OCI-LY7 (cell line): ENCODE measurements at regions not wholly inside any gene's neighbourhood (a gene's known extent, or its start where the extent isn't known, plus 50 kb on each side); places are given as distances from the start of the nearest gene placed in this dataset.

Source experiments
- BruUV-seq: library from RNA; stranded (reverse); fragments of 400-500 nt; replicated peaks from 2 replicates; lab custom pipeline; 2021; lab: Mats Ljungman, UMichigan
- CTCF ChIA-PET: fragments of 300-600 bp; sonication (Branson Sonifier 250); formaldehyde crosslinking; loops from one replicate; lab custom pipeline; 2022; ENCODE audit warnings: antibody characterized with exemption; ENCODE audit not compliant: unreplicated experiment; lab: Charles Lee
- POLR2A ChIA-PET: fragments of 300-600 bp; sonication (Branson Sonifier 250); formaldehyde crosslinking; loops from one replicate; lab custom pipeline; 2022; ENCODE audit warnings: antibody characterized with exemption; lab: Charles Lee
- DNase-seq: peaks from one replicate; pipeline ENCODE4 v3.0.0-alpha.2; 2015; ENCODE audit warnings: low spot score
- H2AFZ ChIP-seq: fragments of 200-600 bp; sonication (generic), shearing (Covaris generic); 2 replicates; pipeline ENCODE4 v1.6.1; 2014; ENCODE audit warnings: mild to moderate bottlenecking, antibody characterized with exemption, low read length, moderate library complexity
- H3K27ac ChIP-seq: fragments of 200-600 bp; sonication (generic); 2 replicates; pipeline ENCODE4 v1.5.1; 2014; ENCODE audit warnings: mixed run types, low read depth, mild to moderate bottlenecking, moderate library complexity, low read length, inconsistent platforms; ENCODE audit not compliant: poor library complexity, severe bottlenecking
- H3K36me3 ChIP-seq: fragments of 200-600 bp; sonication (generic); 2 replicates; pipeline ENCODE4 v1.6.1; 2014; ENCODE audit warnings: mild to moderate bottlenecking, antibody characterized with exemption, low read length, moderate library complexity, mixed read lengths; ENCODE audit not compliant: insufficient read depth
- H3K4me1 ChIP-seq: fragments of 200-600 bp; sonication (generic); 2 replicates; pipeline ENCODE4 v1.5.1; 2014; ENCODE audit warnings: mild to moderate bottlenecking, low read length; ENCODE audit not compliant: insufficient read depth, poor library complexity, severe bottlenecking
- H3K4me2 ChIP-seq: fragments of 200-600 bp; sonication (generic); 2 replicates; pipeline ENCODE4 v1.6.1; 2014; ENCODE audit warnings: mild to moderate bottlenecking, low read length
- H3K4me3 ChIP-seq: fragments of 200-600 bp; sonication (generic); 2 replicates; pipeline ENCODE4 v1.5.1; 2014; ENCODE audit warnings: mild to moderate bottlenecking, low read depth, low read length; ENCODE audit not compliant: poor library complexity, severe bottlenecking
- H3K79me2 ChIP-seq: fragments of 200-600 bp; sonication (generic); 2 replicates; pipeline ENCODE4 v1.6.1; 2016; ENCODE audit warnings: low read depth, mild to moderate bottlenecking, low read length, moderate library complexity, mixed read lengths; ENCODE audit not compliant: insufficient read depth
- H3K9me2 ChIP-seq: fragments of 200-600 bp; sonication (generic); 2 replicates; pipeline ENCODE4 v1.6.1; 2016; ENCODE audit warnings: mild to moderate bottlenecking, low read length, mixed read lengths; ENCODE audit not compliant: insufficient read depth
- H3K9me3 ChIP-seq: fragments of 200-600 bp; sonication (generic); 2 replicates; pipeline ENCODE4 v1.6.1; 2014; ENCODE audit warnings: mild to moderate bottlenecking, mixed run types, low read length, mixed read lengths
- H4K20me1 ChIP-seq: fragments of 200-600 bp; sonication (generic); 2 replicates; pipeline ENCODE4 v1.6.1; 2014; ENCODE audit warnings: mild to moderate bottlenecking, antibody characterized with exemption, low read length, moderate library complexity, mixed read lengths; ENCODE audit not compliant: insufficient read depth
- EZH2phosphoT487 ChIP-seq: fragments of 200-600 bp; sonication (generic); IDR thresholded peaks from 2 replicates; pipeline ENCODE4 v1.6.1; 2018; ENCODE audit warnings: low read depth, borderline replicate concordance, mild to moderate bottlenecking, mixed run types, antibody characterized with exemption, low read length, moderate library complexity, mixed read lengths
- intact Hi-C: fragments of 100-400 bp; cut with micrococcal nuclease; formaldehyde crosslinking; loops from one replicate; pipeline ENCODE4 v1.10.0; 2022; ENCODE audit not compliant: unreplicated experiment
- TF ChIP-seq, protein P1 (sequence below): fragments of 200-600 bp; sonication (generic); conservative IDR thresholded peaks from 2 replicates; pipeline ENCODE4 v1.5.1; 2014; ENCODE audit warnings: mild to moderate bottlenecking, antibody characterized with exemption, low read length, moderate library complexity, mixed read lengths

DNA sequence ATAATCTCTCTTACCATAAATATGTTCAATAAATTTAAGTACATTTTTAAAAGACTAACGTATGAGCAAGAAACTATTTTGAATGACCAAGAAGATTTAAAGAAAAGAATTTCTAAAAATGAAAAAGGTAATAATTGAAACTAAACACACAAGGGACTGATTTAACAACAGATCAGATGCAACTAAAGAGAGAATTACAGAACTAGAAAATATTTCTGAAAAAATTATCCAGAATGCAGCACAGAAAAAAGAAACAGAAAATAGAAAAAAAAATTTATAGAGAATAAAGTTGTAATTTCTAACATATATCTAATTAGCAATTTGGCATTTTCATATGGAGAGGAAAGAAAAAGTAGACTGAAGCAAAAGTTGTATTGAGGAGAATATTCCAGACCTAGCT lies 269.3 kb downstream of the TLE1 start:
- CTCF ChIA-PET, result no interaction called here
- TF ChIP-seq, protein P1, sequence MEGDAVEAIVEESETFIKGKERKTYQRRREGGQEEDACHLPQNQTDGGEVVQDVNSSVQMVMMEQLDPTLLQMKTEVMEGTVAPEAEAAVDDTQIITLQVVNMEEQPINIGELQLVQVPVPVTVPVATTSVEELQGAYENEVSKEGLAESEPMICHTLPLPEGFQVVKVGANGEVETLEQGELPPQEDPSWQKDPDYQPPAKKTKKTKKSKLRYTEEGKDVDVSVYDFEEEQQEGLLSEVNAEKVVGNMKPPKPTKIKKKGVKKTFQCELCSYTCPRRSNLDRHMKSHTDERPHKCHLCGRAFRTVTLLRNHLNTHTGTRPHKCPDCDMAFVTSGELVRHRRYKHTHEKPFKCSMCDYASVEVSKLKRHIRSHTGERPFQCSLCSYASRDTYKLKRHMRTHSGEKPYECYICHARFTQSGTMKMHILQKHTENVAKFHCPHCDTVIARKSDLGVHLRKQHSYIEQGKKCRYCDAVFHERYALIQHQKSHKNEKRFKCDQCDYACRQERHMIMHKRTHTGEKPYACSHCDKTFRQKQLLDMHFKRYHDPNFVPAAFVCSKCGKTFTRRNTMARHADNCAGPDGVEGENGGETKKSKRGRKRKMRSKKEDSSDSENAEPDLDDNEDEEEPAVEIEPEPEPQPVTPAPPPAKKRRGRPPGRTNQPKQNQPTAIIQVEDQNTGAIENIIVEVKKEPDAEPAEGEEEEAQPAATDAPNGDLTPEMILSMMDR, result no peak
- TF ChIP-seq EZH2phosphoT487, result no peak
- intact Hi-C loops, result no loop called here

DNA sequence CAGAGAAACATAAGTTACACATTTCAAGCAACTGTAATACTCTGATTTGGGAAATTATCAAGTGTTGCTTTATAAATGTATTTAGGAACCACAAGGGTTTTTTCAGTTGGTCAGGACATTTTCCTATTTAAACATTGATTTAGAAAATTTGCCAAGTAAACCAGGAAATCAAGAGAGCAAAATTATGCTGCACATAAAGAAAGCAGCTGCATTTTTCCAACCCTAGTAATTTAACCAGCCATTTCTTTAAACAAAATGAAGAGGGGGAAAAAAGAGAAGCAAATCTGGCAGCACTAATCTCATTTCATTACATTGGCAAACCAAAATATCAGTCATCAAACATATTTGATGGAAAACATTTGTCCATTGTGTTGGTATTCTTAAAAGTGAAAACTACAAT lies 271.4 kb downstream of the TLE1 start:
- POLR2A ChIA-PET, result no interaction called here
- intact Hi-C loops, result no loop called here
- TF ChIP-seq, protein P1, result no peak
- TF ChIP-seq EZH2phosphoT487, result no peak
- H3K4me2 ChIP-seq, result no peak overlapping the region
- H3K9me2 ChIP-seq, result no peaks in the 10 kb centered on the region
- H3K4me3 ChIP-seq, result no peak overlapping the region
- H3K4me1 ChIP-seq, result no peaks in the 10 kb centered on the region
- no peak overlapping the region for H3K27ac ChIP-seq
- no peak overlapping the region for H2AFZ ChIP-seq
- DNase-seq, result no peak
- CTCF ChIA-PET, result no interaction called here
- no peaks in the 10 kb centered on the region for H3K36me3 ChIP-seq
- H3K9me3 ChIP-seq, result no peaks in the 10 kb centered on the region
- no peaks in the 10 kb centered on the region for H4K20me1 ChIP-seq
- no TSS peak for BruUV-seq
- H3K79me2 ChIP-seq, result no peaks in the 10 kb centered on the region

More for the DNA sequence above, 269.3 kb downstream of the TLE1 start:
- Histone ChIP-seq H3K4me2 (no peak overlapping the region), H3K36me3 (no peaks in the 10 kb centered on the region), H3K4me1 (no peaks in the 10 kb centered on the region), H3K4me3 (no peak overlapping the region), H4K20me1 (no peaks in the 10 kb centered on the region), H3K9me2 (no peaks in the 10 kb centered on the region), H3K79me2 (no peaks in the 10 kb centered on the region), H3K9me3 (no peaks in the 10 kb centered on the region), H3K27ac (no peak overlapping the region), H2AFZ (no peak overlapping the region)
- no peak for DNase-seq
- no TSS peak for BruUV-seq
- POLR2A ChIA-PET, result no interaction called here

DNA sequence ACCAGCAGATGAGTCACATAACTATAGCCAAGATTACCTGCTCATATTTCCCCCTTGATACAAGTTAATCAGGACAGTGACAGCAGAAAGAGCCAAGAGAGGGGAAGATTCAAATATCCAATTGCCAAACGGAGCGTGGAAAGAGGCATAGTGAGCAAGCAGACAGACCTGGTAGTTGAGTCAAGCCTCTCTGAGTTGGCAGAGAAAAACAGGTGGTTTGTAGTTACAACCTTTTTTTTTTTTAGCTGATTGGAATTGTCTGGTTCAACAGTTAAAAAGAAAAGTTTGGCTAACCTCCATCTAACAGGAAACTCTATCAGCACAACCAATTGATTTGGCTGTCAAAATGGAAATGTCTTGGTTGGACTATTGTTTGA lies 272.1 kb downstream of the TLE1 start:
- Histone ChIP-seq H3K9me3 (no peaks in the 10 kb centered on the region), H3K79me2 (no peaks in the 10 kb centered on the region), H3K27ac (no peak overlapping the region), H4K20me1 (no peaks in the 10 kb centered on the region), H3K36me3 (no peaks in the 10 kb centered on the region), H3K9me2 (no peaks in the 10 kb centered on the region), H3K4me3 (no peak overlapping the region), H2AFZ (no peak overlapping the region), H3K4me1 (no peaks in the 10 kb centered on the region), H3K4me2 (no peak overlapping the region)
- no peak for TF ChIP-seq EZH2phosphoT487
- TF ChIP-seq, protein P1, result no peak
- POLR2A ChIA-PET, result no interaction called here
- BruUV-seq, result no TSS peak
- no peak for DNase-seq
- intact Hi-C loops, result no loop called here
- CTCF ChIA-PET, result no interaction called here
